CD4-positive, alpha-beta T cell (primary cell): ENCODE measurements at regions not wholly inside any gene's neighbourhood (a gene's known extent, or its start where the extent isn't known, plus 50 kb on each side); places are given as distances from the start of the nearest gene placed in this dataset.

Experiments used
- ATAC-seq: fragments of 200-7000 bp; cut with Tn5 transposase; one replicate; pipeline ENCODE4 v1.10.0; 2022; ENCODE audit warnings: mild to moderate bottlenecking; ENCODE audit not compliant: poor library complexity
- CTCF ChIA-PET: fragments of 350-600 bp; sonication (Branson Sonifier 250); formaldehyde crosslinking; loops from one replicate; lab custom pipeline; 2021; ENCODE audit warnings: antibody characterized with exemption, inconsistent platforms; lab: Charles Lee
- POLR2A ChIA-PET: fragments of 350-600 bp; sonication (Branson Sonifier 250); formaldehyde crosslinking; loops from one replicate; lab custom pipeline; 2021; ENCODE audit warnings: antibody characterized with exemption, inconsistent platforms; lab: Charles Lee
- DNase-seq, 14 experiments: peaks; one replicate each; pipeline ENCODE4 v3.0.0-alpha.2; 2013 to 2020; ENCODE audit warnings: mixed read lengths in 2 of 14
- H3K27ac ChIP-seq, 2 donors: one replicate each; pipeline versions ENCODE4 v1.5.1 to v1.7.0; 2013; ENCODE audit warnings: low read length in 2 of 2, low read depth in 1 of 2, mild to moderate bottlenecking in 1 of 2
- H3K27me3 ChIP-seq, 2 experiments: 1 replicate in 1 of 2; 2 replicates in 1 of 2; pipeline versions ENCODE4 v1.6.1 to v1.7.0; 2013; ENCODE audit warnings: low read length in 2 of 2, control low read depth in 1 of 2, mild to moderate bottlenecking in 1 of 2, moderate library complexity in 1 of 2; ENCODE audit not compliant: insufficient read depth in 2 of 2, control insufficient read depth in 1 of 2
- H3K36me3 ChIP-seq: one replicate; pipeline ENCODE4 v1.6.1; 2013; ENCODE audit warnings: low read length, control low read depth; ENCODE audit not compliant: insufficient read depth
- H3K4me1 ChIP-seq: one replicate; pipeline ENCODE4 v1.6.1; 2013; ENCODE audit warnings: low read length, control low read depth; ENCODE audit not compliant: insufficient read depth
- H3K4me3 ChIP-seq: one replicate; pipeline ENCODE4 v1.5.1; 2013; ENCODE audit warnings: mild to moderate bottlenecking, low read length, moderate library complexity
- H3K9me3 ChIP-seq, 2 experiments: 1 replicate in 1 of 2; 2 replicates in 1 of 2; pipeline versions ENCODE4 v1.6.1 to v1.7.0; 2013; ENCODE audit warnings: low read length in 2 of 2, mild to moderate bottlenecking in 2 of 2, control low read depth in 1 of 2, moderate library complexity in 1 of 2; ENCODE audit not compliant: control insufficient read depth in 1 of 2, insufficient read depth in 1 of 2
- H3K27ac Mint-ChIP-seq: one replicate; pipeline ENCODE4 v1.8.0; 2020; ENCODE audit warnings: mixed read lengths
- H3K27me3 Mint-ChIP-seq: one replicate; pipeline ENCODE4 v1.8.0; 2021; ENCODE audit warnings: mixed read lengths
- H3K36me3 Mint-ChIP-seq: one replicate; pipeline ENCODE4 v1.8.0; 2021; ENCODE audit warnings: low read depth, mixed read lengths
- H3K4me1 Mint-ChIP-seq: one replicate; pipeline ENCODE4 v1.8.0; 2021; ENCODE audit warnings: low read depth, mixed read lengths
- H3K4me3 Mint-ChIP-seq: one replicate; pipeline ENCODE4 v1.8.0; 2020; ENCODE audit warnings: mild to moderate bottlenecking, mixed read lengths
- H3K9me3 Mint-ChIP-seq: one replicate; pipeline ENCODE4 v1.8.0; 2020; ENCODE audit warnings: mixed read lengths
- intact Hi-C, 2 experiments: fragments of 100-400 bp; cut with DNase I in 1 of 2; cut with micrococcal nuclease in 1 of 2; formaldehyde crosslinking; loops; one replicate each; pipeline versions ENCODE4 v1.15.1 to v1.9.0; 2023 to 2025; cut with DNase I, micrococcal nuclease
- TF ChIP-seq, protein P1 (sequence below): fragments of 200-600 bp; IDR thresholded peaks from one replicate; pipeline ENCODE4 v1.8.0; 2022; ENCODE audit warnings: antibody characterized with exemption, mild to moderate bottlenecking

DNA sequence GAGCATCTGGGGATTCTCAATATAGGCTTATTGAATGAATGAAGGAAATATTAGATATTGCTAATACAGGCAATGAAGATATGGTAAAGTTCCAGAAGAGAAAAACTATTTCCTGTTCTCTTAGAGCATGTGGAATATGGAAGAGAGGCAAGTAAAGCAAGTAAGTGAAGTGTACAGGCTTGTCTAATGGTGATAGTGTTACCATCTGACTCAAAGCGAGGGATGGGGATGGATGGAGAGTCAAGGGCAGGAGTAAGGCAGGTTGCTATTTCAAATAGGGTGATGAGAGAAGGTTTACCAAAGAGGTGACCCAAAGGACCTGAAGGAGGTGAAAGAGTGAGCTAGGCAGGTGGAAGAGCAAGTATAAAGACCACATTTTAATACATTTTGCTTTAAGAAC, 55.2 kb upstream of the SLC38A11 start:
- Histone ChIP-seq H3K27me3 (no peaks in the 10 kb centered on the region), H3K27ac (no peak overlapping the region), H3K4me3 (no peak overlapping the region), H3K36me3 (no peaks in the 10 kb centered on the region), H3K9me3 (no peaks in the 10 kb centered on the region), H3K4me1 (no peaks in the 10 kb centered on the region)
- no peaks in the 10 kb centered on the region for H3K9me3 Mint-ChIP-seq
- H3K4me3 Mint-ChIP-seq: no peak overlapping the region
- intact Hi-C loops: loop anchor here in 1 of 2 experiments (10.0 kb wide), 2 partner anchors 864 to 1114 kb away; partner anchors contain the start of gene SCN1A
- ChIA-PET CTCF (no interaction called here), POLR2A (no interaction called here)
- no peak overlapping the region for H3K27ac Mint-ChIP-seq
- ATAC-seq: no peak
- peaks cover 26% of the 10 kb centered on the region for H3K27me3 Mint-ChIP-seq
- TF ChIP-seq, protein P1, sequence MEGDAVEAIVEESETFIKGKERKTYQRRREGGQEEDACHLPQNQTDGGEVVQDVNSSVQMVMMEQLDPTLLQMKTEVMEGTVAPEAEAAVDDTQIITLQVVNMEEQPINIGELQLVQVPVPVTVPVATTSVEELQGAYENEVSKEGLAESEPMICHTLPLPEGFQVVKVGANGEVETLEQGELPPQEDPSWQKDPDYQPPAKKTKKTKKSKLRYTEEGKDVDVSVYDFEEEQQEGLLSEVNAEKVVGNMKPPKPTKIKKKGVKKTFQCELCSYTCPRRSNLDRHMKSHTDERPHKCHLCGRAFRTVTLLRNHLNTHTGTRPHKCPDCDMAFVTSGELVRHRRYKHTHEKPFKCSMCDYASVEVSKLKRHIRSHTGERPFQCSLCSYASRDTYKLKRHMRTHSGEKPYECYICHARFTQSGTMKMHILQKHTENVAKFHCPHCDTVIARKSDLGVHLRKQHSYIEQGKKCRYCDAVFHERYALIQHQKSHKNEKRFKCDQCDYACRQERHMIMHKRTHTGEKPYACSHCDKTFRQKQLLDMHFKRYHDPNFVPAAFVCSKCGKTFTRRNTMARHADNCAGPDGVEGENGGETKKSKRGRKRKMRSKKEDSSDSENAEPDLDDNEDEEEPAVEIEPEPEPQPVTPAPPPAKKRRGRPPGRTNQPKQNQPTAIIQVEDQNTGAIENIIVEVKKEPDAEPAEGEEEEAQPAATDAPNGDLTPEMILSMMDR: no peak
- no peak for DNase-seq
- H3K4me1 Mint-ChIP-seq: no peaks in the 10 kb centered on the region
- no peaks in the 10 kb centered on the region for H3K36me3 Mint-ChIP-seq

DNA sequence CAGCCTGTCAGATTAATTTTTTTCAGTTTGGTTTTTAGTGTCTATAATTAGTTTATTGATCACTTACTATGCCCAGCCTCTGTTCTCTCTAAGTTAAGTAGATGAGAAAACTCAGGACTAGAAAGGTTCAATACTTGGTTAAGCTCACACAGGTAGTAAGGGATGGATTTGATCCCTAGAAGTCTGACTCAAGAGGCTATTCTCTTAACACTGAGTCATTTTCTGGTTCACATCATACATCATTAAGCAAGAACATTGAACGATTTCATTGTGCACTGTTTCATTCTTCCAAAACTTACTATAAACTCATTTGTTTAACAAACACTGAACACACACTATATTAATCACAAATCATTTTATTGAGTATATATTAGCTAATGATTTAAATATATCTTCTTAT, 54.1 kb upstream of the SLC38A11 start:
- no peak for ATAC-seq
- no peak for DNase-seq
- H3K9me3 ChIP-seq: no peaks in the 10 kb centered on the region
- CTCF ChIA-PET: no interaction called here
- no peaks in the 10 kb centered on the region for H3K4me1 Mint-ChIP-seq
- no peak overlapping the region for H3K27ac ChIP-seq
- H3K4me3 Mint-ChIP-seq: no peak overlapping the region
- no peak overlapping the region for H3K4me3 ChIP-seq
- H3K9me3 Mint-ChIP-seq: no peaks in the 10 kb centered on the region
- POLR2A ChIA-PET: no interaction called here
- no peaks in the 10 kb centered on the region for H3K36me3 ChIP-seq
- intact Hi-C loops: no loop called here
- H3K27me3 Mint-ChIP-seq: peaks cover 26% of the 10 kb centered on the region
- H3K36me3 Mint-ChIP-seq: no peaks in the 10 kb centered on the region
- no peaks in the 10 kb centered on the region for H3K4me1 ChIP-seq
- no peaks in the 10 kb centered on the region for H3K27me3 ChIP-seq
- TF ChIP-seq, protein P1: no peak
- H3K27ac Mint-ChIP-seq: no peak overlapping the region

DNA sequence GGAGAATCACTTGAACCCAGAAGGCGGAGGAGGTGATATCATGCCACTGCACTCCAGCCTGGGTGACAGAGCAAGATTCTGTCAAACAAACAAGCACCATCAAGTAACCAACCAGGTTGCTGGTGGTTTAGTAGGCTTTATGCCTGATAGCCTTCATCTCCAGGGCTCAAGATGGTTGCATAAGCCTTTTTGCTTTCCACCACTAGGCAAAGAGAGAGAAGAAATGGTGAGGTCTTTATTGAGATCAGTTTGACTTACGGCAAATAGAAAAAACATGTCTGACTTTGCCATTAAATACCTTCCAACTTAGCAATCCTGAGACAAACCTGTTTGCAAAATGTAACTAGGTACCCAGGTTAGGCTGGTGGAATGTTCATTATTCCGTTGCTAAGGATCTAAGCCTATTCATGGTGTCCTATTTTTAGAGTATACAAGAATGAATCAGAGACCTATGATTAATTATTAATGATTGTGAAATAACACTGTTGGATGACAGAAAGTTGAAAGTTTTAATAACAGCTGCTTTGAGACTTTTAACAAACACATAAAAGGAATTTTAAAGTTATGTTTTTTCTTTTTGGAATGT, 53.5 kb upstream of the SLC38A11 start:
- POLR2A ChIA-PET: no interaction called here
- Mint-ChIP-seq H3K27ac (no peak overlapping the region), H3K36me3 (no peaks in the 10 kb centered on the region), H3K27me3 (peaks cover 26% of the 10 kb centered on the region), H3K9me3 (no peaks in the 10 kb centered on the region), H3K4me1 (no peaks in the 10 kb centered on the region), H3K4me3 (no peak overlapping the region)
- intact Hi-C loops: no loop called here
- no peak for DNase-seq
- TF ChIP-seq, protein P1: no peak
- Histone ChIP-seq H3K4me3 (no peak overlapping the region), H3K27ac (no peak overlapping the region), H3K9me3 (no peaks in the 10 kb centered on the region), H3K36me3 (no peaks in the 10 kb centered on the region), H3K4me1 (no peaks in the 10 kb centered on the region), H3K27me3 (no peaks in the 10 kb centered on the region)
- CTCF ChIA-PET: no interaction called here
- no peak for ATAC-seq
